Lower leg skin (tissue), 4 donors: ENCODE measurements at regions not wholly inside any gene's neighbourhood (a gene's known extent, or its start where the extent isn't known, plus 50 kb on each side); places are given as distances from the start of the nearest gene placed in this dataset.

Experiments
- DNase-seq, 2 donors: peaks; one replicate each; pipeline ENCODE4 v3.0.0-alpha.2; 2019; ENCODE audit warnings: low spot score in 2 of 2
- H3K4me3 ChIP-seq: fragments of 200-600 bp; sonication (generic); 2 replicates; pipeline ENCODE4 v1.5.1; 2017; ENCODE audit warnings: mild to moderate bottlenecking, low read depth; ENCODE audit not compliant: poor library complexity, severe bottlenecking
- CTCF ChIP-seq, 3 donors: fragments of 450-650 bp; IDR thresholded peaks; one replicate each; pipeline ENCODE4 v1.5.1; 2016; ENCODE audit warnings: antibody characterized with exemption in 3 of 3, mild to moderate bottlenecking in 3 of 3, moderate library complexity in 2 of 3
- POLR2A ChIP-seq, 2 donors: fragments of 450-650 bp; IDR thresholded peaks; one replicate each; pipeline ENCODE4 v1.6.1; 2016 to 2017; ENCODE audit warnings: antibody characterized with exemption in 2 of 2, mild to moderate bottlenecking in 1 of 2, moderate library complexity in 1 of 2
- WGBS, 2 donors: methylation state at CpG; one replicate each; pipeline ENCODE4 v1.1.5; 2018; 5-methylcytosine and 5-hydroxymethylcytosine counted together
- intact Hi-C: fragments of 100-400 bp; cut with DNase I; formaldehyde crosslinking; loops from one replicate; pipeline ENCODE4 v1.15.0; 2023; ENCODE audit warnings: low total_unique reads

- intact Hi-C loops, result no loop called here
- WGBS, 2 donors, result 70 to 71% methylated on average over 2 of the region's 2 CpGs
- TF ChIP-seq CTCF (IDR thresholded peaks at IDR 0.05) (no peak), POLR2A (IDR thresholded peaks at IDR 0.05) (no peak)
- no peak overlapping the region for H3K4me3 ChIP-seq
- no peak for DNase-seq
Observed at GRCh38 chr1:73782901-73783300, 415.1 kb downstream of the LRRIQ3 start.

- TF ChIP-seq CTCF (IDR thresholded peaks at IDR 0.05), result no peak
- TF ChIP-seq POLR2A (IDR thresholded peaks at IDR 0.05), result no peak
- H3K4me3 ChIP-seq, result no peak overlapping the region
- DNase-seq, result no peak
- 89 to 96% methylated on average over 2 of the region's 2 CpGs for WGBS, 2 donors
- intact Hi-C loops, result no loop called here
Observed at GRCh38 chr1:73781251-73781650, 416.7 kb downstream of the LRRIQ3 start.

- WGBS, 2 donors, result 46 to 60% methylated on average over 3 of the region's 3 CpGs
- intact Hi-C loops, result no loop called here
- DNase-seq, result no peak
- TF ChIP-seq POLR2A (IDR thresholded peaks at IDR 0.05), result no peak
- TF ChIP-seq CTCF (IDR thresholded peaks at IDR 0.05), result no peak
- H3K4me3 ChIP-seq, result no peak overlapping the region
Observed at GRCh38 chr1:73778471-73778870, 419.5 kb downstream of the LRRIQ3 start.

GRCh38 chr1:73775896-73776295 is 422.1 kb downstream of the LRRIQ3 start:
- no peak overlapping the region for H3K4me3 ChIP-seq
- no peak for DNase-seq
- TF ChIP-seq CTCF (IDR thresholded peaks at IDR 0.05) (no peak), POLR2A (IDR thresholded peaks at IDR 0.05) (no peak)
- intact Hi-C loops, result no loop called here

- 78 to 81% methylated on average over 3 of the region's 3 CpGs for WGBS, 2 donors
- intact Hi-C loops, result no loop called here
- DNase-seq, result no peak
- TF ChIP-seq CTCF (IDR thresholded peaks at IDR 0.05) (no peak), POLR2A (IDR thresholded peaks at IDR 0.05) (no peak)
- H3K4me3 ChIP-seq, result no peak overlapping the region
Observed at GRCh38 chr1:73772941-73773340, 425.0 kb downstream of the LRRIQ3 start.

GRCh38 chr1:73771396-73771795 is 426.6 kb downstream of the LRRIQ3 start:
- intact Hi-C loops, result no loop called here

More at GRCh38 chr1:73771396-73771795, 426.6 kb downstream of the LRRIQ3 start:
- TF ChIP-seq POLR2A (IDR thresholded peaks at IDR 0.05) (no peak), CTCF (IDR thresholded peaks at IDR 0.05) (no peak)
- 72 to 88% methylated on average over 5 to 7 of the region's 8 CpGs for WGBS, 2 donors
- DNase-seq, result no peak
- no peak overlapping the region for H3K4me3 ChIP-seq
